ENCODE measurements at regions not wholly inside any gene's neighbourhood (a gene's known extent, or its start where the extent isn't known, plus 50 kb on each side); places are given as distances from the start of the nearest gene placed in this dataset.

DNA sequence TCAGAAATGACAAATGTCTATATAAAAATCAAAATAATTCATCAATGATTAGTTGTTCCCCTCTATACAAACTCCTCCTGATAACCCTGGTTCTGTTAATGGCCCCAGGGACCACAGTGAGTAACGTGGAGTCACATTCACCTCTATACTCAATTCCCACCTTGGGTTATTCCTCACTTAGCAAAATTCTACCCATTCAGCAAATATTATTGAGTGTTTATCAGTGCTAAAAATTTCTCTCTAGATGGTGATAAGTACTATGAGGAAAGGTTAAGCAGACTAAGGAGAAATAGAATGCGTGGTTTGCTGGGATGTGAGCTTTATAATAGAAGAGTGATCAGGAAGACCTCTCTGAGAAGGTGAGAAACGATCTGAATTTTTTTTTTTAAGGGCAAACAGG lies 1124.5 kb downstream of the BCL11A start:
- Histone ChIP-seq H3K27ac (no peak overlapping the region), H3K9me3 (no peaks in the 10 kb centered on the region), H3K27me3 (no peaks in the 10 kb centered on the region), H3K4me3 (no peak overlapping the region), H3K4me1 (no peaks in the 10 kb centered on the region), H3K36me3 (no peaks in the 10 kb centered on the region)
- 86% methylated on average over 3 of the region's 3 CpGs for WGBS
- TF ChIP-seq, protein P1, sequence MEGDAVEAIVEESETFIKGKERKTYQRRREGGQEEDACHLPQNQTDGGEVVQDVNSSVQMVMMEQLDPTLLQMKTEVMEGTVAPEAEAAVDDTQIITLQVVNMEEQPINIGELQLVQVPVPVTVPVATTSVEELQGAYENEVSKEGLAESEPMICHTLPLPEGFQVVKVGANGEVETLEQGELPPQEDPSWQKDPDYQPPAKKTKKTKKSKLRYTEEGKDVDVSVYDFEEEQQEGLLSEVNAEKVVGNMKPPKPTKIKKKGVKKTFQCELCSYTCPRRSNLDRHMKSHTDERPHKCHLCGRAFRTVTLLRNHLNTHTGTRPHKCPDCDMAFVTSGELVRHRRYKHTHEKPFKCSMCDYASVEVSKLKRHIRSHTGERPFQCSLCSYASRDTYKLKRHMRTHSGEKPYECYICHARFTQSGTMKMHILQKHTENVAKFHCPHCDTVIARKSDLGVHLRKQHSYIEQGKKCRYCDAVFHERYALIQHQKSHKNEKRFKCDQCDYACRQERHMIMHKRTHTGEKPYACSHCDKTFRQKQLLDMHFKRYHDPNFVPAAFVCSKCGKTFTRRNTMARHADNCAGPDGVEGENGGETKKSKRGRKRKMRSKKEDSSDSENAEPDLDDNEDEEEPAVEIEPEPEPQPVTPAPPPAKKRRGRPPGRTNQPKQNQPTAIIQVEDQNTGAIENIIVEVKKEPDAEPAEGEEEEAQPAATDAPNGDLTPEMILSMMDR (IDR thresholded peaks at IDR 0.05): no peak
- no peak for TF ChIP-seq EP300 (IDR thresholded peaks at IDR 0.05)
- TF ChIP-seq POLR2AphosphoS5 (IDR thresholded peaks at IDR 0.05): no peak
- TF ChIP-seq POLR2A (IDR thresholded peaks at IDR 0.05): no peak
- no peak for DNase-seq (ENCODE audit: low spot score in 2 of 2)

DNA sequence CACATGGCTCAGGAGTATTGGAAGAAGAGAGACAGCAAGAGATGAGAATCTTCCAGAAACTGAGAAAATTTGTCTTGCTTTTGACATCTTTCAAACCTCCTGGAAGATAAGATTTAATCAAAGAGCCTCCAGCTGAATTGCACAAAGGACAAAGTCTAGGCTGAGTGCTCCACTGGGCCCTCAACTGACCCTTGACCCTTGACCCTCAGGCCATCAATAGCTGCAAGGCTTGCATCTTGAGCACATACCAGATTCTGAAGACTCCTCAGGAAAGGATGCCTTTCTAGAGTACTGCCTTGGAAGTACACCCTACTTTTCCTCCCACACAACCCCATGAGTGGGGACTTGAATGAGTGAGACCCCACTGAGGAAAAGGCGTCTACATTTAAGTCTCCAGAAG lies 1125.5 kb downstream of the BCL11A start:
- H3K27ac ChIP-seq: no peak overlapping the region
- no peaks in the 10 kb centered on the region for H3K27me3 ChIP-seq
- 89% methylated on average over 1 of the region's 1 CpG for WGBS
- no peaks in the 10 kb centered on the region for H3K4me1 ChIP-seq
- H3K36me3 ChIP-seq: no peaks in the 10 kb centered on the region
- DNase-seq (ENCODE audit: low spot score in 2 of 2): no peak
- H3K4me3 ChIP-seq: no peak overlapping the region
- no peaks in the 10 kb centered on the region for H3K9me3 ChIP-seq
- TF ChIP-seq POLR2A (IDR thresholded peaks at IDR 0.05): no peak
- no peak for TF ChIP-seq EP300 (IDR thresholded peaks at IDR 0.05)
- TF ChIP-seq, protein P1 (IDR thresholded peaks at IDR 0.05): no peak
- no peak for TF ChIP-seq POLR2AphosphoS5 (IDR thresholded peaks at IDR 0.05)

DNA sequence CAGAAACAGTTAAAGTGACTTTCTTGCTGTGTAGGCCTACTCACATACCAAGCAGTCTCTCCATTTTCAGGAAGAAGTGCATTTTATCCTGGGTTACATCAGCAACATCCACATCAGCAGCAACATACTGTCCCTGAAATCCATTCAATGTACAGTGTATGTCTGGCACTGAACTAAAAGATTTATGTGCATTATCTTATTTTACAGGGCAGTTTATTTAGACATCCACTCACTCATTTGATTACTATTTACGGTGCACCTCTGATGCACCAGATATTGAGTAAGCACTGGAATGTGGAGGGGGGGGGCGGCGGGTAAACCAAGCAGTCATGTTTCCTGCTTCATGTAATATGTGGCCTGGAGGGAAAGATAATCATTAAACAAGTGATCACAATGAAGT lies 1128.2 kb downstream of the BCL11A start:
- no peak for DNase-seq (ENCODE audit: low spot score in 2 of 2)
- no peak overlapping the region for H3K27ac ChIP-seq
- H3K4me3 ChIP-seq: no peak overlapping the region
- H3K4me1 ChIP-seq: no peaks in the 10 kb centered on the region
- H3K9me3 ChIP-seq: no peaks in the 10 kb centered on the region
- no peaks in the 10 kb centered on the region for H3K36me3 ChIP-seq
- TF ChIP-seq EP300 (IDR thresholded peaks at IDR 0.05) (no peak), POLR2A (IDR thresholded peaks at IDR 0.05) (no peak), POLR2AphosphoS5 (IDR thresholded peaks at IDR 0.05) (no peak)
- TF ChIP-seq, protein P1 (IDR thresholded peaks at IDR 0.05): no peak
- WGBS: 36% methylated on average over 3 of the region's 3 CpGs
- H3K27me3 ChIP-seq: no peaks in the 10 kb centered on the region

DNA sequence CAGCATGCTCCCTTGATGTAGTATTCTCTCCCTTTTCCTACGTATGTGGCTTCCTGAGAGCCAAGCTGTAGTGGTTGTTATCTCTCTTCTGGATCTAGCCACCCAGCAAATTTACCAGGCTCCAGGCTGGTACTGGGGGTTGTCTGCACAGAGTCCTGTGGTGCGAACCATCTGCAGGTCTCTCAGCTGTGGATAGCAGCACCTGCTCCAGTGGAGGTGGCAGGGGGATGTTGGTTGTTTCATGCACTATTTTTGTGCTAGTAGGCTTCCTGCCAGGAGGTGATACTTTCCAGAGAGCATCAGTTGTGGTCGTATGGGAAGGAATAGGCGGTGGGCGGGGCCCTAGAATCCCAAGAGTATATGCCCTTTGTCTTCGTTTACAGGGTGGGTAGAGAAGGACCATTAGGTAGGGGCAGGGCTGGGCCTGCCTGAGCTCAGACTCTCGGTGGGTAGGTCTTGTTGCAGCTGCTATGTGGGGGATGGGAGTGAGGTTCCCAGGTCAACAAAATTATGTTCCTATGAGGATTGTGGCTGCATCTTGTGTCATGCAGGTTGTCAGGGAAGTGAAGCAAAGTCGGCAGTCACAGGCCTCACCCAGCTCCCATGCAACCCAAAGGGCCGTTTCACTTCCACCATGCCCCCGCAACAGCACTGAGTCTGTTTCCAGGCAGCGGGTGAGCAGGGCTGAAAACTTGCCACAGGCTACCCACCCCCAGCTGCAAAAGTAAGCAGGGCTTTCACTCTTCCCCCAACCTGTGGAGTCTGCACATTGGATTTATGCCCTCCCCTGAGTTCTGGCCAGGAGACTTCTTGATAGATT lies 1139.5 kb downstream of the BCL11A start:
- 87% methylated on average over 11 of the region's 11 CpGs for WGBS
- H3K36me3 ChIP-seq: no peaks in the 10 kb centered on the region
- H3K4me1 ChIP-seq: no peaks in the 10 kb centered on the region
- peaks cover 7% of the 10 kb centered on the region for H3K9me3 ChIP-seq
- H3K27me3 ChIP-seq: no peaks in the 10 kb centered on the region
- TF ChIP-seq, protein P1 (IDR thresholded peaks at IDR 0.05): no peak
- no peak for TF ChIP-seq EP300 (IDR thresholded peaks at IDR 0.05)
- no peak for TF ChIP-seq POLR2A (IDR thresholded peaks at IDR 0.05)
- no peak for TF ChIP-seq POLR2AphosphoS5 (IDR thresholded peaks at IDR 0.05)
- H3K27ac ChIP-seq: no peak overlapping the region
- no peak for DNase-seq (ENCODE audit: low spot score in 2 of 2)
- no peak overlapping the region for H3K4me3 ChIP-seq

DNA sequence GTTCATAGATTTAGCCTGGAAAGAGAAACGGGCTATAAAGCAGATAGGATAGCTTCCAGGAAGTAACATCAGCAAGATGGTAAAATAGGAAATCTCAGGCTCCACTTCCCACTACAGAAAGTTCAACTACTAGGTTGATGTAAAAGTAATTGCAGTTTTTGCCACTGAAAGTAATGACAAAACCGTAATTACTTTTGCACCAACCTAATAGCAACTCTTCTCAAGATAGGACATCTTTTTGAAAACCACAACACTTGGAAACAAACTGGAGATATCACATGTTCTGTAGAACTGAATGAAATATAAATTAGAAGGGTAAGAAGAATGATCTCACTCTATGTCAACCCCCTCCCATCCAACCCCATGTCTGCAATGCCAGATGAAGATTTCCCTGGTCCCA lies 1154.3 kb downstream of the BCL11A start:
- Histone ChIP-seq H3K9me3 (no peaks in the 10 kb centered on the region), H3K4me1 (no peaks in the 10 kb centered on the region), H3K27ac (no peak overlapping the region), H3K4me3 (no peak overlapping the region), H3K36me3 (no peaks in the 10 kb centered on the region), H3K27me3 (no peaks in the 10 kb centered on the region)
- no peak for TF ChIP-seq POLR2AphosphoS5 (IDR thresholded peaks at IDR 0.05)
- TF ChIP-seq EP300 (IDR thresholded peaks at IDR 0.05): no peak
- TF ChIP-seq, protein P1 (IDR thresholded peaks at IDR 0.05): no peak
- no peak for TF ChIP-seq POLR2A (IDR thresholded peaks at IDR 0.05)
- 88% methylated on average over 2 of the region's 2 CpGs for WGBS
- no peak for DNase-seq (ENCODE audit: low spot score in 2 of 2)
